ENCODE measurements at regions not wholly inside any gene's neighbourhood (a gene's known extent, or its start where the extent isn't known, plus 50 kb on each side); places are given as distances from the start of the nearest gene placed in this dataset.
"Not testable (repeated sequence)": the region's sequence is repeated elsewhere in the genome, so short reads cannot be mapped to it uniquely, and the experiment has no call there.

DNA sequence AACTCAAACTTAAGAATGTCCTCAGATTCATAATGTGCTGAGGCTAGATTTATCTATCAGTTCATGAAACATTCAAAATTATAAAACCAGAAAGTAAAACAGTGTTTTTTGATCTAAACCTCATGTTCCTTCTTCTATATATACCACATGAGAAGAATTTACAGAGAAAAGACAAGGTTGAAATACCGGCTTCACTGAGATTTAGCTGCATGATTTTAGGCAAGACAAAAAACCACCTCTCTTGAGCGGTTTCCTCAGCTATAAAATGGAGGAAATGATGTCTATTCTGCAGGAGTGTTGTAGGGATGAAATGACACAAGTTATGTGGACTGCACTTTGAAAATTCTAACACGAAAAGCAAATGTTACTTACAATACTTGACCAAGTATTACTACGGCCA lies 80.6 kb upstream of the FOXB1 start:
- peaks cover 14% of the 10 kb centered on the region for H3K4me1 Mint-ChIP-seq (ENCODE audit: low read depth)
- peaks cover 19% of the 10 kb centered on the region for H3K27me3 Mint-ChIP-seq (ENCODE audit: low read depth)
- no peaks in the 10 kb centered on the region for H3K9me3 Mint-ChIP-seq
- H3K27ac Mint-ChIP-seq: no peak overlapping the region
- no peak overlapping the region for H3K4me3 Mint-ChIP-seq
- peaks cover 2% of the 10 kb centered on the region for H3K36me3 Mint-ChIP-seq (ENCODE audit: low read depth)

DNA sequence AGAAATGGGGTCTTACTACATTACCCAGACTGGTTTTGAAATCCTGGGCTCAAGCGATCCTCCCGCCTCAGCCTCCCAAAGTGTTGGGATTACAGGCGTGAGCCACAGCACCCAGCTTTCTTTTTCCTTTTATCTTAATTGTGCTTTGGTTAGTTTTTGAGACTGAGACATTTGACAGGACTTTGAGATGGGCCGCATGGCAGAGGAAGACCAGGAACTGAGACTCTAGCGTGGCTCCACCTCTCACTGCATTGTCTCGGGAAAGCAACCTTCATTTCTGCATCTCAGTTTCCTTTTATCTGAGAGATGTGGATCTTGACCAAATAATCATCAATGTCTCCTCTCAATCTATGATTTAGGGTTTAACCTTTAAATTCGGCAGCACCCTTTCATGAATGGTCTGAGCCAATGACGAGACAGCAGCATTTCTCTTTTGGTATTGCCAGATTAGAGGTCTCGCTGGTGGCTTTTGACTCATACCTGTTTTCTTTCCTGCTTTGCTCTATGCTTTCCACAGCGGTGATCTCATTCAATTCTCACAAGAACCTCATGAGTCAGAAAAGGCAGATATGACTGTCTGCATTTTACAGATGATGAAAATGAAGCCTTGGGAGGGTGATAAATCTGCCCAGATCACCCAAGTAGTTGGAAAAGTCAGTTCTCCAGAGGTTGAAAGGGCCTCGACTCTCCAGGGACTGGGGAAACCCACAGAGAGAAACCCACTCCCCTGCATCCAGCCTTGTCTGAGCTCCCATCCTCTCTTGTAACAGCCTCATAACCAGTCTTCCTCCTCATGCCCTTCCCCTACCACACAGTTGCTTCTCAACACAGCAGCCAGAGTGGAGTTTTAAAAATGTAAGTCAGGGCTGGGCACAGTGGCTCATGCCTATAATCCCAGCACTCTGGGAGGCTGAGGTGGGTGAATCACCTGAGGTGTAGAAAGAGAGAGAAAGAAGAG lies 84.8 kb upstream of the FOXB1 start:
- Mint-ChIP-seq H3K27ac (peak overlapping the region; percentile 97), H3K9me3 (no peaks in the 10 kb centered on the region), H3K36me3 (ENCODE audit: low read depth) (peaks cover 2% of the 10 kb centered on the region), H3K27me3 (ENCODE audit: low read depth) (peaks cover 16% of the 10 kb centered on the region), H3K4me3 (peak overlapping the region; percentile 50), H3K4me1 (ENCODE audit: low read depth) (peaks cover 23% of the 10 kb centered on the region)

- Mint-ChIP-seq H3K4me1 (ENCODE audit: low read depth) (peaks cover 23% of the 10 kb centered on the region), H3K27ac (no peak overlapping the region), H3K9me3 (no peaks in the 10 kb centered on the region), H3K27me3 (ENCODE audit: low read depth) (peaks cover 32% of the 10 kb centered on the region), H3K36me3 (ENCODE audit: low read depth) (peaks cover 2% of the 10 kb centered on the region), H3K4me3 (no peak overlapping the region)
Observed at GRCh38 chr15:59917504-59918157, 86.5 kb upstream of the FOXB1 start.

- no peaks in the 10 kb centered on the region for H3K9me3 Mint-ChIP-seq
- H3K27ac Mint-ChIP-seq: no peak overlapping the region
- H3K36me3 Mint-ChIP-seq (ENCODE audit: low read depth): no peaks in the 10 kb centered on the region
- H3K27me3 Mint-ChIP-seq (ENCODE audit: low read depth): peaks cover 71% of the 10 kb centered on the region
- H3K4me1 Mint-ChIP-seq (ENCODE audit: low read depth): peaks cover 2% of the 10 kb centered on the region
- no peak overlapping the region for H3K4me3 Mint-ChIP-seq
Observed at GRCh38 chr15:59906046-59906445, 98.1 kb upstream of the FOXB1 start.

- Mint-ChIP-seq H3K9me3 (no peaks in the 10 kb centered on the region), H3K36me3 (ENCODE audit: low read depth) (no peaks in the 10 kb centered on the region), H3K4me1 (ENCODE audit: low read depth) (peaks cover 2% of the 10 kb centered on the region), H3K27ac (no peak overlapping the region), H3K4me3 (no peak overlapping the region), H3K27me3 (ENCODE audit: low read depth) (peaks cover 68% of the 10 kb centered on the region)
Observed at GRCh38 chr15:59905176-59905575, 98.9 kb upstream of the FOXB1 start.

- Mint-ChIP-seq H3K27me3 (ENCODE audit: low read depth) (peaks cover 64% of the 10 kb centered on the region), H3K4me1 (ENCODE audit: low read depth) (peaks cover 2% of the 10 kb centered on the region), H3K9me3 (no peaks in the 10 kb centered on the region), H3K4me3 (no peak overlapping the region), H3K27ac (no peak overlapping the region), H3K36me3 (ENCODE audit: low read depth) (no peaks in the 10 kb centered on the region)
Observed at GRCh38 chr15:59904450-59905135, 99.5 kb upstream of the FOXB1 start.

DNA sequence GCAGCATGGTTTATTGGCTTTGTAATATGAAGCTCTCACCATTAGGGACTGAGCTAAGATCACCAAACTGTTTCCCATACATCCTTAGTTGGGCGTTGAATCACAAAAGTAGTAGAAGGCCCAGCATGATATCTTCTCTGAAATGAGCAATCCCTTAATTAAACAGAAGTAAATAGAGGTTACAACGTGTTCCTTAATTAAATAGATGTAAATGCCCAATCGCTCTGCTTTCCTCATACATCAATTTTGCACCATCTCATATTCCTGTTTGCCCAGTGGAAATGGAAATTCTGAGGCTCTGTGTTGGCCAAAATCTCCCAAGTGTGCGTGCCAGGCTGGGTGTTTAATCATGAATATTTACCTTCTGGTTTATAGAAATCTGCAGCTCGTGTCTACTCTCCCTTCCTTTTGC lies 107.4 kb upstream of the FOXB1 start:
- Mint-ChIP-seq H3K9me3 (no peaks in the 10 kb centered on the region), H3K4me1 (ENCODE audit: low read depth) (no peaks in the 10 kb centered on the region), H3K27me3 (ENCODE audit: low read depth) (peaks cover 31% of the 10 kb centered on the region), H3K4me3 (no peak overlapping the region), H3K36me3 (ENCODE audit: low read depth) (no peaks in the 10 kb centered on the region), H3K27ac (no peak overlapping the region)

GRCh38 chr15:59894835-59895234 lies 109.3 kb upstream of the FOXB1 start:
- Mint-ChIP-seq H3K9me3 (no peaks in the 10 kb centered on the region), H3K4me1 (ENCODE audit: low read depth) (no peaks in the 10 kb centered on the region), H3K27me3 (ENCODE audit: low read depth) (peaks cover 26% of the 10 kb centered on the region), H3K27ac (no peak overlapping the region), H3K4me3 (no peak overlapping the region), H3K36me3 (ENCODE audit: low read depth) (no peaks in the 10 kb centered on the region)

- Mint-ChIP-seq H3K27ac (no peak overlapping the region), H3K4me1 (ENCODE audit: low read depth) (no peaks in the 10 kb centered on the region)
Observed at GRCh38 chr15:59892985-59893384, 111.1 kb upstream of the FOXB1 start.

GRCh38 chr15:59887870-59888269 lies 116.2 kb upstream of the FOXB1 start:
- H3K27ac Mint-ChIP-seq; H3K4me3 Mint-ChIP-seq; H3K9me3 Mint-ChIP-seq; H3K4me1 Mint-ChIP-seq (ENCODE audit: low read depth); H3K36me3 Mint-ChIP-seq (ENCODE audit: low read depth): not testable (repeated sequence)
- peaks cover 28% of the 10 kb centered on the region for H3K27me3 Mint-ChIP-seq (ENCODE audit: low read depth)

More at GRCh38 chr15:59892985-59893384, 111.1 kb upstream of the FOXB1 start:
- H3K27me3 Mint-ChIP-seq (ENCODE audit: low read depth): peaks cover 22% of the 10 kb centered on the region
- H3K9me3 Mint-ChIP-seq: no peaks in the 10 kb centered on the region
- H3K4me3 Mint-ChIP-seq: no peak overlapping the region
- H3K36me3 Mint-ChIP-seq (ENCODE audit: low read depth): no peaks in the 10 kb centered on the region

GRCh38 chr15:59887211-59887610 lies 116.9 kb upstream of the FOXB1 start:
- Mint-ChIP-seq H3K36me3 (ENCODE audit: low read depth) (no peaks in the 10 kb centered on the region), H3K27ac (no peak overlapping the region), H3K4me3 (no peak overlapping the region), H3K9me3 (peaks cover 5% of the 10 kb centered on the region), H3K4me1 (ENCODE audit: low read depth) (no peaks in the 10 kb centered on the region), H3K27me3 (ENCODE audit: low read depth) (peaks cover 30% of the 10 kb centered on the region)

DNA sequence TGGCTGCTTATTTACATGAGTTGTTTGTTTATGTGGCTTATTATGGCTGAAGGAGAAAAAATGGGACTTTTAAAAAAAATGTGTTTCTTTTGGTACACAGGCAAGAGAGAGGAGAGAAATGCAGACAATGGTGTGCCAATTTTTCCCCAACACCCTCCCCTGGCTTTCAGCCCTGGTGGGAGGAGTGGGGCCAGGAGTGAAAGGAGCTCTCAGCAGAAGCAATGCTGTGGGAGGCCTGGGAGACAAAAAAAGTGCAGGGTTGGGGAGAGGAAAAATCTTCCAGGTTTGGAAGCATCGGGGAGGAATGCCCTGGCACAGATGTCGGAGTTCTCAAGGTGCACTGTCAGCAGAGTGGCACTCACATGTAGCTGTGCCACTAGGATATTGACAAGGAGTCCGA lies 117.7 kb upstream of the FOXB1 start:
- peaks cover 35% of the 10 kb centered on the region for H3K27me3 Mint-ChIP-seq (ENCODE audit: low read depth)
- peaks cover 5% of the 10 kb centered on the region for H3K9me3 Mint-ChIP-seq
- H3K36me3 Mint-ChIP-seq (ENCODE audit: low read depth): no peaks in the 10 kb centered on the region
- no peak overlapping the region for H3K27ac Mint-ChIP-seq
- H3K4me1 Mint-ChIP-seq (ENCODE audit: low read depth): no peaks in the 10 kb centered on the region
- no peak overlapping the region for H3K4me3 Mint-ChIP-seq

DNA sequence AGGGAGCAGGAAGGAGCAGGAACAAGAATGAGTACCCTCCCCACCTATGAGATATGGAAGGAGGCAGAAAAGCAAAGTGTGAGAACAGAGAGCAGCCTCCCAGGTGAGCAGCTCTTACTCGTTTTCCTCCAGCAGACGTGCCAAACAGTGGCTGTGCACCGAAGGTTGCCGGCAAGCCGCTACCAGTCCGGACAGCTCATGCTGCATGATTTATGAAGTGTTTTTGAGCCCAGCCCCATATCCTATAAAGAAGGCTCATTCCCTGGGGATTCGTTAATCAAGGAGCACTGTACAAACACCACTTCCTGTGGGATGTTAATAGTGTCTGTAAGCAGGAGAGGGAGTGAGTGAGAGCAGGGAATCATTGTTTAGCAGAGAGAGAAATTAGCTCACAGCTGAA lies 118.3 kb upstream of the FOXB1 start:
- no peak overlapping the region for H3K4me3 Mint-ChIP-seq
- no peaks in the 10 kb centered on the region for H3K4me1 Mint-ChIP-seq (ENCODE audit: low read depth)
- peaks cover 5% of the 10 kb centered on the region for H3K9me3 Mint-ChIP-seq
- H3K27ac Mint-ChIP-seq: no peak overlapping the region
- H3K36me3 Mint-ChIP-seq (ENCODE audit: low read depth): no peaks in the 10 kb centered on the region
- H3K27me3 Mint-ChIP-seq (ENCODE audit: low read depth): peaks cover 36% of the 10 kb centered on the region

DNA sequence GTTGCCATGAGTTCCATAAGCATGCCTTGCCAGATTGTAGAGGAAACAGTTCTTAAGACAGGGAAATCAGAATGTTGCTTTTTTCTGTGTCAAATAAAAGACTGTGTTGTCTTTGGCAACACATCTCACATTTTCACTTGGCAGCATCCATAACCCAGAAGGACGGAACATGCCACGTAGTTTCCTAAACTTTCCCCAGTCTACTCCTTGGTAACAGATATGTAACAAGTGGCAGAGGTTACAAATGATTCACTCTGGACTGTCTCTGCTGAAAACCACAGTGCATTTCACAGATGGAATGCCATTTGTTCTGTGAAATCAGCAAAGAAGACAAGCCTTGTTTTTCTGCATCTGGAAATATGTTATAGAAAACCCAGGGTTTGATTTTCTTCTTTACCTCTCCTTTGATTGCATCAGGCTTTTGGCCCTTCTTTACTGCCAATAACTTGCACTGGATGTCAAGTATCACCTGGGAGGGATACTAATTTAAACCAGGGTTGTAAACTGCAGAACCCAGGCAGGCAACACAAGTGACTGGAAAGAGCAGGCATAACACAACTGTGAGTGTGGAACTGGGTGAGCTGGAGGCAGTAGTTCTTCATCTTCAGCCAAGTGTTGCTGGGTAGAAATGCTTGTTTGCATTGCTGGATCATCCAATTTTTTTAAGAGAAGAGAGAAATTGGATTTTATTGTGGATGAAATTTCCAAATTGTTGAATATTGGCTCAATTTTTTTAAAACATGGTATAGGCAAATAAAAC lies 124.4 kb upstream of the FOXB1 start:
- Mint-ChIP-seq H3K27ac (no peak overlapping the region), H3K9me3 (no peaks in the 10 kb centered on the region), H3K27me3 (ENCODE audit: low read depth) (peaks cover 33% of the 10 kb centered on the region), H3K4me3 (no peak overlapping the region), H3K4me1 (ENCODE audit: low read depth) (no peaks in the 10 kb centered on the region), H3K36me3 (ENCODE audit: low read depth) (no peaks in the 10 kb centered on the region)
